MM.1S (cell line): ENCODE measurements at regions not wholly inside any gene's neighbourhood (a gene's known extent, or its start where the extent isn't known, plus 50 kb on each side); places are given as distances from the start of the nearest gene placed in this dataset.
"Not testable (repeated sequence)": the region's sequence is repeated elsewhere in the genome, so short reads cannot be mapped to it uniquely, and the experiment has no call there.

Source experiments
- DNase-seq: peaks from one replicate; pipeline ENCODE4 v3.0.0-alpha.2; 2015
- H2AFZ ChIP-seq: fragments of 300-600 bp; sonication (generic); 2 replicates; pipeline ENCODE4 v1.6.0; 2016; ENCODE audit warnings: antibody characterized with exemption, low read length
- H3F3A ChIP-seq: fragments of 300-600 bp; sonication (generic); 2 replicates; pipeline ENCODE4 v1.6.1; 2016; ENCODE audit warnings: mild to moderate bottlenecking, antibody characterized with exemption, low read length, moderate library complexity, mixed read lengths; ENCODE audit not compliant: insufficient read depth
- H3K27ac ChIP-seq: fragments of 300-600 bp; sonication (generic); 2 replicates; pipeline ENCODE4 v1.5.1; 2016; ENCODE audit warnings: mild to moderate bottlenecking, low read length
- H3K27me3 ChIP-seq: fragments of 300-600 bp; sonication (generic); replicated peaks from 2 replicates; pipeline ENCODE4 v1.6.0; 2016; ENCODE audit warnings: low read length; ENCODE audit not compliant: insufficient read depth
- H3K36me3 ChIP-seq: fragments of 300-600 bp; sonication (generic); replicated peaks from 2 replicates; pipeline ENCODE4 v1.6.1; 2016; ENCODE audit warnings: mild to moderate bottlenecking, low read length, mixed read lengths; ENCODE audit not compliant: insufficient read depth
- H3K4me1 ChIP-seq: fragments of 300-600 bp; sonication (generic); 2 replicates; pipeline ENCODE4 v1.6.1; 2016; ENCODE audit warnings: low read length, mixed read lengths
- H3K4me2 ChIP-seq: fragments of 300-600 bp; sonication (generic); 2 replicates; pipeline ENCODE4 v1.6.0; 2016; ENCODE audit warnings: low read depth, low read length
- H3K4me3 ChIP-seq: fragments of 300-600 bp; sonication (generic); 2 replicates; pipeline ENCODE4 v1.5.1; 2016; ENCODE audit warnings: low read length, mixed read lengths
- H3K79me2 ChIP-seq: fragments of 300-600 bp; sonication (generic); 2 replicates; pipeline ENCODE4 v1.6.1; 2016; ENCODE audit warnings: mixed run types, low read length, mixed read lengths
- H3K9ac ChIP-seq: fragments of 300-600 bp; sonication (generic); 2 replicates; pipeline ENCODE4 v1.6.1; 2016; ENCODE audit warnings: low read length, mixed read lengths
- H3K9me2 ChIP-seq: fragments of 300-600 bp; sonication (generic); replicated peaks from 2 replicates; pipeline ENCODE4 v1.6.1; 2016; ENCODE audit warnings: mild to moderate bottlenecking, low read length, mixed read lengths; ENCODE audit not compliant: insufficient read depth
- H3K9me3 ChIP-seq: fragments of 300-600 bp; sonication (generic); replicated peaks from 2 replicates; pipeline ENCODE4 v1.6.1; 2016; ENCODE audit warnings: mild to moderate bottlenecking, low read length, mixed read lengths; ENCODE audit not compliant: insufficient read depth
- H4K20me1 ChIP-seq: fragments of 300-600 bp; sonication (generic); 2 replicates; pipeline ENCODE4 v1.6.1; 2016; ENCODE audit warnings: mild to moderate bottlenecking, low read length, moderate library complexity, mixed read lengths; ENCODE audit not compliant: insufficient read depth
- EZH2 ChIP-seq: fragments of 300-600 bp; sonication (generic); optimal IDR thresholded peaks from 2 replicates; pipeline ENCODE3; 2017; ENCODE audit warnings: low read depth, mild to moderate bottlenecking, antibody characterized with exemption, low read length, mixed read lengths
- EZH2phosphoT487 ChIP-seq: fragments of 300-600 bp; sonication (generic); IDR thresholded peaks from 2 replicates; pipeline ENCODE4 v1.6.1; 2018; ENCODE audit warnings: antibody characterized with exemption, low read length
- TF ChIP-seq, protein P1 (sequence below): fragments of 300-600 bp; sonication (generic); IDR thresholded peaks from 2 replicates; pipeline ENCODE4 v1.5.1; 2016; ENCODE audit warnings: antibody characterized with exemption, low read length, mixed read lengths

GRCh38 chr15:58378241-58379085, 53.3 kb upstream of the LIPC start:
- Histone ChIP-seq H3K9me2 (no peaks in the 10 kb centered on the region), H3K4me1 (no peaks in the 10 kb centered on the region), H3K4me3 (no peak overlapping the region), H3K9me3 (no peaks in the 10 kb centered on the region), H3K4me2 (no peak overlapping the region), H2AFZ (no peak overlapping the region), H3K27me3 (no peaks in the 10 kb centered on the region), H4K20me1 (no peaks in the 10 kb centered on the region), H3K27ac (no peak overlapping the region), H3K79me2 (no peaks in the 10 kb centered on the region), H3F3A (no peaks in the 10 kb centered on the region), H3K36me3 (no peaks in the 10 kb centered on the region), H3K9ac (no peak overlapping the region)
- no peak for DNase-seq
- TF ChIP-seq, protein P1, sequence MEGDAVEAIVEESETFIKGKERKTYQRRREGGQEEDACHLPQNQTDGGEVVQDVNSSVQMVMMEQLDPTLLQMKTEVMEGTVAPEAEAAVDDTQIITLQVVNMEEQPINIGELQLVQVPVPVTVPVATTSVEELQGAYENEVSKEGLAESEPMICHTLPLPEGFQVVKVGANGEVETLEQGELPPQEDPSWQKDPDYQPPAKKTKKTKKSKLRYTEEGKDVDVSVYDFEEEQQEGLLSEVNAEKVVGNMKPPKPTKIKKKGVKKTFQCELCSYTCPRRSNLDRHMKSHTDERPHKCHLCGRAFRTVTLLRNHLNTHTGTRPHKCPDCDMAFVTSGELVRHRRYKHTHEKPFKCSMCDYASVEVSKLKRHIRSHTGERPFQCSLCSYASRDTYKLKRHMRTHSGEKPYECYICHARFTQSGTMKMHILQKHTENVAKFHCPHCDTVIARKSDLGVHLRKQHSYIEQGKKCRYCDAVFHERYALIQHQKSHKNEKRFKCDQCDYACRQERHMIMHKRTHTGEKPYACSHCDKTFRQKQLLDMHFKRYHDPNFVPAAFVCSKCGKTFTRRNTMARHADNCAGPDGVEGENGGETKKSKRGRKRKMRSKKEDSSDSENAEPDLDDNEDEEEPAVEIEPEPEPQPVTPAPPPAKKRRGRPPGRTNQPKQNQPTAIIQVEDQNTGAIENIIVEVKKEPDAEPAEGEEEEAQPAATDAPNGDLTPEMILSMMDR, result no peak
- no peak for TF ChIP-seq EZH2phosphoT487
- no peak for TF ChIP-seq EZH2

DNA sequence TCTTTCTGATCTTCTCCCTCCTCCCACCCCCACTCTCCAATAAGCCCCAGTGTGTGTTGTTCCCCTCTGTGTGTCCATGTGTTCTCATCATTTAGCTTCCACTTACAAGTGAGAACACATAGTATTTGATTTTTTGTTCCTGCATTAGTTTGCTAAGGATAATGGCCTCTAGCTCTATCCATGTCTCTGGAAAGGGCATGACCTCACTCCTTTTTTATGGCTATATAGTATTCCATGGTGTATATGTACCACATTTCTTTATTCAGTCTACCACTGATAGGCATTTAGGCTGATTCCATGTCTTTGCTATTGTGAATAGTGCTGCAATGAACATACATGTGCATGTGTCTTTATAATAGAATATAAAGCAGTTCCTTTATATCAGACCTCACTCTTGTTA, 52.3 kb upstream of the LIPC start:
- DNase-seq, H3K36me3 ChIP-seq, H3K9ac ChIP-seq, H2AFZ ChIP-seq, H4K20me1 ChIP-seq, H3K4me3 ChIP-seq, H3F3A ChIP-seq, H3K4me2 ChIP-seq, H3K9me2 ChIP-seq, H3K9me3 ChIP-seq, H3K27me3 ChIP-seq, H3K79me2 ChIP-seq, H3K27ac ChIP-seq, H3K4me1 ChIP-seq: not testable (repeated sequence)

DNA sequence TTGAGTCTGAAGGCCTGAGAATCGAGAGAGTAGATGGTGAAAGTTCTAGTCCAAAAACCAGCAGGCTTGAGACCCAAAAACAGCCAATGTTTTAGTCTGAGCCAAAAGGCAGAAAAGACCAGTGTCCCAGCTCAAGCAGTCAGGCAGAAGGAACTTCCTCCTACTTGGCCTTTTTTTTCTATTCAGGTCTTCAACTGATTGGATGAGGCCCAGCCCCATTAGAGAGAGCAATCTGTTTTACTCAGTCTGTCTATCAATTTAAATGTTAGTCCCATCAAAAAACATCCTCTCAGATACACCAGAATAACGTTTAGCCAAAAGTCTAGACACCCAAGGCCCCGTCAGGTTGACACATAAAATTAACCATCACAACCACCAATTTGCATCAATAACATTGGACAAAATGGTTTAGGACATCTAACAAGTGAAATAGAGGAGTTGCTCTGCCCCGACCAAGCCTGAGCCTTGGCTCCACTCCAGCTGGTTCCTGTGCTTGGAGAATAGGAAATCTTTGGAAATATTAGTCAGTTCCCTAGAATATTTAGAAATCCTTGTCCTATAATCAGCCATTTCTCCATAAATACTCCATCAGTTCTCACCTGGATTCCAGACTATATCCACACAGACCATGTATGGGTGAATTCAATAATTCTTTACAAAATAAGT, 51.4 kb upstream of the LIPC start:
- H3K27ac ChIP-seq, result no peak overlapping the region
- H4K20me1 ChIP-seq, result no peaks in the 10 kb centered on the region
- no peaks in the 10 kb centered on the region for H3K36me3 ChIP-seq
- no peak overlapping the region for H3K9ac ChIP-seq
- H3K9me3 ChIP-seq, result no peaks in the 10 kb centered on the region
- H3K27me3 ChIP-seq, result no peaks in the 10 kb centered on the region
- no peaks in the 10 kb centered on the region for H3K9me2 ChIP-seq
- no peak overlapping the region for H2AFZ ChIP-seq
- TF ChIP-seq EZH2, result no peak
- no peak for TF ChIP-seq EZH2phosphoT487
- TF ChIP-seq, protein P1, result no peak
- no peak overlapping the region for H3K4me3 ChIP-seq
- no peaks in the 10 kb centered on the region for H3K79me2 ChIP-seq
- no peak overlapping the region for H3K4me2 ChIP-seq
- H3F3A ChIP-seq, result no peaks in the 10 kb centered on the region
- DNase-seq, result no peak
- no peaks in the 10 kb centered on the region for H3K4me1 ChIP-seq

GRCh38 chr15:58381697-58382096, 50.1 kb upstream of the LIPC start:
- Histone ChIP-seq H3K36me3 (no peaks in the 10 kb centered on the region), H3K9me2 (no peaks in the 10 kb centered on the region), H3K79me2 (no peaks in the 10 kb centered on the region), H4K20me1 (no peaks in the 10 kb centered on the region), H3K27me3 (no peaks in the 10 kb centered on the region), H3F3A (no peaks in the 10 kb centered on the region), H3K4me2 (no peak overlapping the region), H3K4me1 (no peaks in the 10 kb centered on the region), H3K4me3 (no peak overlapping the region), H3K9ac (no peak overlapping the region), H3K27ac (no peak overlapping the region), H2AFZ (no peak overlapping the region), H3K9me3 (no peaks in the 10 kb centered on the region)
- DNase-seq, result no peak
- TF ChIP-seq EZH2, result no peak
- TF ChIP-seq EZH2phosphoT487, result no peak
- TF ChIP-seq, protein P1, result no peak
